Caco-2 (cell line): ENCODE measurements at regions not wholly inside any gene's neighbourhood (a gene's known extent, or its start where the extent isn't known, plus 50 kb on each side); places are given as distances from the start of the nearest gene placed in this dataset.

Source experiments
- BruUV-seq: library from RNA; stranded (reverse); fragments of 400-500 nt; replicated peaks from 2 replicates; lab custom pipeline; 2021; lab: Mats Ljungman, UMichigan
- CTCF ChIA-PET: fragments of 300-600 bp; sonication (Branson Sonifier 250); formaldehyde crosslinking; loops from one replicate; lab custom pipeline; 2022; ENCODE audit warnings: antibody characterized with exemption; lab: Charles Lee
- POLR2A ChIA-PET: fragments of 300-600 bp; sonication (Branson Sonifier 250); formaldehyde crosslinking; loops from one replicate; lab custom pipeline; 2022; ENCODE audit warnings: antibody characterized with exemption; lab: Charles Lee
- DNase-seq, 2 experiments: peaks; one replicate each; pipeline versions ENCODE4 v3.0.0 to v3.0.0-alpha.2; 2020 to 2022
- H3K27me3 ChIP-seq: replicated peaks from 2 replicates; pipeline ENCODE4 v1.6.0; 2011; ENCODE audit warnings: low read length; ENCODE audit not compliant: control insufficient read depth, insufficient read depth
- H3K36me3 ChIP-seq: 2 replicates; pipeline ENCODE4 v1.5.1; 2011; ENCODE audit warnings: low read length; ENCODE audit not compliant: control insufficient read depth, insufficient read depth
- H3K4me1 ChIP-seq: fragments of 250-450 bp; sonication (Bioruptor Pico); 2 replicates; pipeline ENCODE4 v1.5.1; 2020; ENCODE audit warnings: mild to moderate bottlenecking
- H3K4me3 ChIP-seq: 2 replicates; pipeline ENCODE4 v1.5.1; 2011; ENCODE audit warnings: low read depth, mild to moderate bottlenecking, control low read depth, low read length
- H3K9me3 ChIP-seq: fragments of 250-450 bp; sonication (Bioruptor Pico); 2 replicates; pipeline ENCODE4 v1.5.1; 2020; ENCODE audit warnings: mild to moderate bottlenecking, moderate library complexity
- H3K27ac Mint-ChIP-seq: one replicate; pipeline ENCODE4 v1.8.0; 2022; ENCODE audit warnings: mixed read lengths; ENCODE audit not compliant: unreplicated experiment
- H3K27me3 Mint-ChIP-seq: one replicate; pipeline ENCODE4 v1.8.0; 2022; ENCODE audit warnings: mixed read lengths; ENCODE audit not compliant: insufficient read depth, unreplicated experiment
- H3K36me3 Mint-ChIP-seq: one replicate; pipeline ENCODE4 v1.8.0; 2022; ENCODE audit warnings: mild to moderate bottlenecking, mixed read lengths; ENCODE audit not compliant: insufficient read depth, unreplicated experiment
- H3K4me1 Mint-ChIP-seq: one replicate; pipeline ENCODE4 v1.8.0; 2022; ENCODE audit warnings: low read depth, mixed read lengths; ENCODE audit not compliant: unreplicated experiment
- H3K4me3 Mint-ChIP-seq: one replicate; pipeline ENCODE4 v1.8.0; 2022; ENCODE audit warnings: mild to moderate bottlenecking, moderate library complexity, mixed read lengths; ENCODE audit not compliant: unreplicated experiment
- H3K9me3 Mint-ChIP-seq: one replicate; pipeline ENCODE4 v1.8.0; 2022; ENCODE audit warnings: mixed read lengths; ENCODE audit not compliant: unreplicated experiment
- CTCF ChIP-seq, 2 experiments: fragments of 200-600 bp in 1 of 2; IDR thresholded peaks; 1 replicate in 1 of 2; 2 replicates in 1 of 2; pipeline versions ENCODE4 v1.5.1 to v1.8.0; 2011 to 2022; ENCODE audit warnings: antibody characterized with exemption in 1 of 2, control low read depth in 1 of 2, inconsistent platforms in 1 of 2, low read depth in 1 of 2, low read length in 1 of 2, mild to moderate bottlenecking in 1 of 2, moderate library complexity in 1 of 2; ENCODE audit not compliant: insufficient read depth in 1 of 2, severe bottlenecking in 1 of 2, unreplicated experiment in 1 of 2
- intact Hi-C: fragments of 100-400 bp; cut with micrococcal nuclease; formaldehyde crosslinking; loops from one replicate; pipeline ENCODE4 v1.10.0; 2022; ENCODE audit not compliant: unreplicated experiment

- intact Hi-C loops: no loop called here
- no peaks in the 10 kb centered on the region for H3K27me3 ChIP-seq
- no peaks in the 10 kb centered on the region for H3K9me3 Mint-ChIP-seq
- H3K4me3 ChIP-seq: no peak overlapping the region
- no peaks in the 10 kb centered on the region for H3K4me1 ChIP-seq
- H3K4me3 Mint-ChIP-seq: no peak overlapping the region
- H3K36me3 ChIP-seq: no peaks in the 10 kb centered on the region
- no peak for TF ChIP-seq CTCF (IDR thresholded peaks at IDR 0.05; ENCODE audit: insufficient read depth in 1 of 2, low read depth in 1 of 2, low read length in 1 of 2, severe bottlenecking in 1 of 2, unreplicated experiment in 1 of 2)
- no peaks in the 10 kb centered on the region for H3K27me3 Mint-ChIP-seq
- POLR2A ChIA-PET: no interaction called here
- no peak overlapping the region for H3K27ac Mint-ChIP-seq
- H3K9me3 ChIP-seq: no peaks in the 10 kb centered on the region
- H3K36me3 Mint-ChIP-seq: no peaks in the 10 kb centered on the region
- no TSS peak for BruUV-seq
- DNase-seq: no peak
- CTCF ChIA-PET: no interaction called here
- H3K4me1 Mint-ChIP-seq: no peaks in the 10 kb centered on the region
Observed at GRCh38 chr9:13948037-13948436, 365.9 kb downstream of the NFIB start.

GRCh38 chr9:13943176-13943575 lies 370.8 kb downstream of the NFIB start:
- Histone ChIP-seq H3K9me3 (no peaks in the 10 kb centered on the region), H3K4me1 (no peaks in the 10 kb centered on the region), H3K4me3 (no peak overlapping the region), H3K27me3 (no peaks in the 10 kb centered on the region), H3K36me3 (no peaks in the 10 kb centered on the region)
- Mint-ChIP-seq H3K9me3 (no peaks in the 10 kb centered on the region), H3K36me3 (no peaks in the 10 kb centered on the region), H3K4me1 (no peaks in the 10 kb centered on the region), H3K27ac (no peak overlapping the region), H3K4me3 (no peak overlapping the region), H3K27me3 (peaks cover 3% of the 10 kb centered on the region)
- ChIA-PET CTCF (no interaction called here), POLR2A (no interaction called here)
- intact Hi-C loops: no loop called here
- no peak for DNase-seq
- no peak for TF ChIP-seq CTCF (IDR thresholded peaks at IDR 0.05; ENCODE audit: insufficient read depth in 1 of 2, low read depth in 1 of 2, low read length in 1 of 2, severe bottlenecking in 1 of 2, unreplicated experiment in 1 of 2)
- no TSS peak for BruUV-seq

- H3K36me3 Mint-ChIP-seq: no peaks in the 10 kb centered on the region
- ChIA-PET POLR2A (no interaction called here), CTCF (no interaction called here)
- peaks cover 3% of the 10 kb centered on the region for H3K27me3 Mint-ChIP-seq
- H3K36me3 ChIP-seq: no peaks in the 10 kb centered on the region
- no peaks in the 10 kb centered on the region for H3K4me1 ChIP-seq
- intact Hi-C loops: no loop called here
- no peak overlapping the region for H3K27ac Mint-ChIP-seq
- TF ChIP-seq CTCF (IDR thresholded peaks at IDR 0.05; ENCODE audit: insufficient read depth in 1 of 2, low read depth in 1 of 2, low read length in 1 of 2, severe bottlenecking in 1 of 2, unreplicated experiment in 1 of 2): no peak
- DNase-seq: no peak
- no peaks in the 10 kb centered on the region for H3K4me1 Mint-ChIP-seq
- H3K27me3 ChIP-seq: no peaks in the 10 kb centered on the region
- no peak overlapping the region for H3K4me3 Mint-ChIP-seq
- no peaks in the 10 kb centered on the region for H3K9me3 Mint-ChIP-seq
- no TSS peak for BruUV-seq
- H3K9me3 ChIP-seq: no peaks in the 10 kb centered on the region
- H3K4me3 ChIP-seq: no peak overlapping the region
Observed at GRCh38 chr9:13942695-13943094, 371.2 kb downstream of the NFIB start.
